Prostate gland (tissue), 2 donors: ENCODE measurements at regions not wholly inside any gene's neighbourhood (a gene's known extent, or its start where the extent isn't known, plus 50 kb on each side); places are given as distances from the start of the nearest gene placed in this dataset.
"Not testable (repeated sequence)": the region's sequence is repeated elsewhere in the genome, so short reads cannot be mapped to it uniquely, and the experiment has no call there.

Experiments used
- DNase-seq: peaks from one replicate; pipeline ENCODE4 v3.0.0-alpha.2; 2019; ENCODE audit warnings: low spot score
- H3K27ac ChIP-seq, 2 donors: fragments of 200-600 bp; sonication (generic); 2 replicates each; pipeline ENCODE4 v1.5.1; 2017 to 2019
- H3K27me3 ChIP-seq: fragments of 200-600 bp; sonication (generic); replicated peaks from 2 replicates; pipeline ENCODE4 v1.5.1; 2019; ENCODE audit not compliant: insufficient read depth
- H3K36me3 ChIP-seq, 2 donors: fragments of 200-600 bp; sonication (generic); 1 replicate in 1 of 2; 2 replicates in 1 of 2; pipeline versions ENCODE4 v1.5.1 to v1.8.1; 2017 to 2019
- H3K4me1 ChIP-seq: fragments of 200-600 bp; sonication (generic); replicated peaks from 2 replicates; pipeline ENCODE4 v1.5.1; 2019
- H3K4me3 ChIP-seq, 2 donors: fragments of 200-600 bp; sonication (generic); 2 replicates each; pipeline ENCODE4 v1.5.1; 2017 to 2019
- H3K9me3 ChIP-seq: fragments of 200-600 bp; sonication (generic); 2 replicates; pipeline ENCODE4 v1.5.1; 2017
- POLR2A ChIP-seq: fragments of 450-650 bp; IDR thresholded peaks from one replicate; pipeline ENCODE4 v1.6.1; 2016; ENCODE audit warnings: antibody characterized with exemption, mild to moderate bottlenecking
- POLR2AphosphoS5 ChIP-seq: sonication (generic); formaldehyde crosslinking; IDR thresholded peaks from one replicate; pipeline ENCODE4 v1.6.1; 2017; ENCODE audit warnings: antibody characterized with exemption
- WGBS: methylation state at CpG from one replicate; pipeline ENCODE4 v1.1.5; 2018; 5-methylcytosine and 5-hydroxymethylcytosine counted together
- intact Hi-C: fragments of 100-400 bp; cut with DNase I; formaldehyde crosslinking; loops from one replicate; pipeline ENCODE4 v1.14.2; 2022
- TF ChIP-seq, protein P1 (sequence below), 4 experiments: fragments of 200-600 bp in 2 of 4; fragments of 450-650 bp in 2 of 4; sonication (generic) in 2 of 4; IDR thresholded peaks; 1 replicate in 3 of 4; 2 replicates in 1 of 4; pipeline ENCODE4 v1.5.1; 2016 to 2019; ENCODE audit warnings: antibody characterized with exemption in 4 of 4, mild to moderate bottlenecking in 2 of 4, moderate library complexity in 2 of 4

DNA sequence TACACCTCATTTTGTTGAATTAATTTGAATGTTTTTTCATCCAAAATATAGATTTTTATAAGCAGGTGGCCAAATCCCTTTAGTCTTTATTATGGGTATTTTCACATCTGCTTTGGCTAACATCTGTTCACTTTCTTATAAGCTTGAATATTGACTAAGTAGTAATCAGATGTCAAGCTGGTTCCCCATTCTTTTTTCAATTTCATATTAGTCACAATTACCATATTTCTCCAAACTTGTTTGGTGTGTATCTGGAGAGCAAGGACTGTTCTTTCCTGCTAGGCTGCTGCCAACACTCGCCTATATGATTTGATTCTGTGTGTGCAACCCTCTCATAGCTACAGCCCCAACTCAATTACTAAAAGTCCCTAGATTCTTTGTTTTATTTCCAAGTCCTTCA, 608.5 kb downstream of the PSAT1 start:
- TF ChIP-seq POLR2A (no peak), POLR2AphosphoS5 (no peak)
- TF ChIP-seq, protein P1, sequence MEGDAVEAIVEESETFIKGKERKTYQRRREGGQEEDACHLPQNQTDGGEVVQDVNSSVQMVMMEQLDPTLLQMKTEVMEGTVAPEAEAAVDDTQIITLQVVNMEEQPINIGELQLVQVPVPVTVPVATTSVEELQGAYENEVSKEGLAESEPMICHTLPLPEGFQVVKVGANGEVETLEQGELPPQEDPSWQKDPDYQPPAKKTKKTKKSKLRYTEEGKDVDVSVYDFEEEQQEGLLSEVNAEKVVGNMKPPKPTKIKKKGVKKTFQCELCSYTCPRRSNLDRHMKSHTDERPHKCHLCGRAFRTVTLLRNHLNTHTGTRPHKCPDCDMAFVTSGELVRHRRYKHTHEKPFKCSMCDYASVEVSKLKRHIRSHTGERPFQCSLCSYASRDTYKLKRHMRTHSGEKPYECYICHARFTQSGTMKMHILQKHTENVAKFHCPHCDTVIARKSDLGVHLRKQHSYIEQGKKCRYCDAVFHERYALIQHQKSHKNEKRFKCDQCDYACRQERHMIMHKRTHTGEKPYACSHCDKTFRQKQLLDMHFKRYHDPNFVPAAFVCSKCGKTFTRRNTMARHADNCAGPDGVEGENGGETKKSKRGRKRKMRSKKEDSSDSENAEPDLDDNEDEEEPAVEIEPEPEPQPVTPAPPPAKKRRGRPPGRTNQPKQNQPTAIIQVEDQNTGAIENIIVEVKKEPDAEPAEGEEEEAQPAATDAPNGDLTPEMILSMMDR (IDR thresholded peaks at IDR 0.05): no peak
- no peaks in the 10 kb centered on the region for H3K4me1 ChIP-seq
- no peaks in the 10 kb centered on the region for H3K36me3 ChIP-seq
- no peaks in the 10 kb centered on the region for H3K27me3 ChIP-seq
- no peak overlapping the region for H3K27ac ChIP-seq
- no peak overlapping the region for H3K4me3 ChIP-seq
- intact Hi-C loops: no loop called here
- H3K9me3 ChIP-seq: no peaks in the 10 kb centered on the region
- no peak for DNase-seq
- 93% methylated on average over 1 of the region's 1 CpG for WGBS

DNA sequence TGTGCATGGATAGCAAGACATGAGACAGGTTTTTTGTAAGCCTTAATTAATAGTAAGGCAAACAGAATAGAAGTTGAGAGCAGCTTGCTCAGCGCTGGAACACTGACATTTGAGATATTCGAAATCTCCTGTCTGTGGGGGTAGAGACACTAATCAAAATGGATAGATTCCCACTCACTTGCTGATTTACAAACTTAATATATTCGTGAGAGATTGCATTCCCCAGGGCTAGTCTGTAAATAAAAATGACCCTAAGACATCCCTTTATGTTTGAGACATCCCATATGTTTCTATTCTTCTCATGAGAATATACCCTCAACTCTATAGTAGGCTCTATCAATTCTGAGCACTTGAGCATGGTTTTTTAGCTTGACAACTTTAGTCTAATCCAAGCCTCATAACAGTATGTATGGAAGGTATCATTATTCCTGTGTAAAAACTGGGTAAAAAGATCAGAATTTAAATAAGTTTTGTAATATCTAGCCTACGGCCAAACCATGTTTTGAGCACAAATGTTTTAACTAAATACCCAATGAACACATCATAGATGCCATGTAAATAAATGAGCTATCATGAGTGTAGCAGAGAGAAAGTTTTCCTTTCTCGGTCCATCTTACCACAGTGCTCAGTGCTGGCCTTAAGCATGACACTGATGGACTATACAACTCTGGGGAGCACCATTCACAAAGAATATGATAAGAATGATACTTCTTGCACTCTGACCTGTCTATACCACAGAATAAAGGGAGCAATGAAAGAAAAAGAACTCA, 609.2 kb downstream of the PSAT1 start:
- TF ChIP-seq POLR2AphosphoS5 (no peak), POLR2A (no peak)
- TF ChIP-seq, protein P1 (IDR thresholded peaks at IDR 0.05): no peak
- Histone ChIP-seq H3K27me3 (no peaks in the 10 kb centered on the region), H3K4me3 (no peak overlapping the region), H3K27ac (no peak overlapping the region), H3K9me3 (no peaks in the 10 kb centered on the region), H3K36me3 (no peaks in the 10 kb centered on the region), H3K4me1 (no peaks in the 10 kb centered on the region)
- intact Hi-C loops: no loop called here
- no peak for DNase-seq
- WGBS: 69% methylated on average over 5 of the region's 5 CpGs

DNA sequence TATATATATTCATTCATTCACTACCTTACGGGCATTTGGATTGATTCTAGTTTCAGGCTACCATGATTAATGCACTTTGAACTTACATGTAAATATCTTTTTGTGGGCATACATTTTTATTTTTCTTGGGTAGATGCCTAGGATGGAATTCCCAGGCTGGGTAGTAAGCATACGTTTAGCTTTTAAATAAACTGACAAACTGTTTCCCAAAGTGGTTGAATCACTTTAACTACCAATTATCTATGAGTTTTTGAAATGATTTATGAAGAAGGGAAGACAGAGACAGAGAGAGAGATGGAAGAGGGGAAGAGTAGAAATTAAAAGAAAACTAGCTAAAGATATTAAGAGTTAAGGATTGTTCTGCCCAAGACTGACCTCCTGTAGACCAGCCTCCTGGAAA, 612.6 kb downstream of the PSAT1 start:
- TF ChIP-seq POLR2AphosphoS5: no peak
- no peak for TF ChIP-seq POLR2A
- TF ChIP-seq, protein P1 (IDR thresholded peaks at IDR 0.05): no peak
- no peak for DNase-seq
- no peak overlapping the region for H3K27ac ChIP-seq
- no peaks in the 10 kb centered on the region for H3K36me3 ChIP-seq
- H3K27me3 ChIP-seq: no peaks in the 10 kb centered on the region
- no peaks in the 10 kb centered on the region for H3K9me3 ChIP-seq
- H3K4me3 ChIP-seq: no peak overlapping the region
- intact Hi-C loops: no loop called here
- no peaks in the 10 kb centered on the region for H3K4me1 ChIP-seq
- WGBS: 75% methylated on average over 2 of the region's 2 CpGs

DNA sequence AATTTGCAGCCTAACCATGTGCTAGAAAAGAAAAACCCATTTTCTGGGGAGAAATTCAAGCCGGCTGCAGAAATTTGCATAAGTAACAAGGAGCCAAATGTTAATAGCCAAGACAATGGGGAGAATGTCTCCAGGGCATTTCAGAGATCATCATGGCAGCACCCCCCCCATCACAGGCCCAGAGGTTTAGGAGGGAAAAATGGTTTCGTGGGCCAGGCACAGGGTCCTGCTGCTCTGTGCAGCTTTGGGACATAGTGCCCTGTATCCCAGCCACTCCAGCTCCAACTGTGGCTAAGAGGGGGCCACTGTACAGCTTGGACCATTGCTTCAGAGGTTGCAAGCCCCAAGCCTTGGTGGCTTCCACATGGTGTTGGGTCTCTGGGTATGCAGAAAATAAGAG, 620.0 kb downstream of the PSAT1 start:
- H3K27me3 ChIP-seq, H3K9me3 ChIP-seq, intact Hi-C loops, DNase-seq, H3K4me3 ChIP-seq, H3K36me3 ChIP-seq, H3K4me1 ChIP-seq, H3K27ac ChIP-seq: not testable (repeated sequence)
- 86% methylated on average over 2 of the region's 2 CpGs for WGBS

DNA sequence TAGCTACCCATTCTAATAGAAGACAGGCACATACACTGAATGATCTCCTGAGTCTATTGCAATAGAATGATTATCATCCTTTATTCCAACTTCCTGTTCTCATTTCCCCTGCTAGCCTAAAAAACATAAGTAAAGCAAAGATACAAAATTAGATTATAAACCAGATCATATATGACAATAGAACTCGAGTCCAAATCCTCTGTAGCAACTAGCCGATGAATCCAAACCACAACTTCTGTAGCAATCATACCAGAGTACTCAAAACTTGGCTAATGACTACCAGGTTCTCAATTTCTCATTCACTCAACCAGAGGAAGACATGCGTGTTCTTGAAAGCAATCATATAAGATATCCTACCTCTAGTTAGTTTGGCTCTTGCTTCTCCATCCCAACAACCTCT, 622.1 kb downstream of the PSAT1 start:
- Histone ChIP-seq H3K4me1 (no peaks in the 10 kb centered on the region), H3K4me3 (no peak overlapping the region), H3K36me3 (no peaks in the 10 kb centered on the region), H3K9me3 (no peaks in the 10 kb centered on the region), H3K27me3 (no peaks in the 10 kb centered on the region), H3K27ac (no peak overlapping the region)
- intact Hi-C loops: no loop called here
- DNase-seq: no peak
- WGBS: 30% methylated on average over 3 of the region's 3 CpGs
- TF ChIP-seq, protein P1 (IDR thresholded peaks at IDR 0.05): no peak
- no peak for TF ChIP-seq POLR2AphosphoS5
- TF ChIP-seq POLR2A: no peak
